Ishikawa (cell line): ENCODE measurements at regions not wholly inside any gene's neighbourhood (a gene's known extent, or its start where the extent isn't known, plus 50 kb on each side); places are given as distances from the start of the nearest gene placed in this dataset.
A peak's percentile ranks its signal among the peaks of the same experiment; 100 is the strongest.

ENCODE experiments used
- CEBPB ChIP-seq: IDR thresholded peaks from 2 replicates; pipeline ENCODE4 v1.6.1; 2012
- CREB1 ChIP-seq: IDR thresholded peaks from 2 replicates; pipeline ENCODE4 v1.6.1; 2012; ENCODE audit warnings: low read depth
- EGR1 ChIP-seq: IDR thresholded peaks from 2 replicates; pipeline ENCODE4 v1.6.1; 2012
- EP300 ChIP-seq: IDR thresholded peaks from 2 replicates; pipeline ENCODE4 v1.6.1; 2012; ENCODE audit warnings: borderline replicate concordance
- FOXM1 ChIP-seq: IDR thresholded peaks from 2 replicates; pipeline ENCODE4 v1.6.1; 2012; ENCODE audit warnings: low read depth, borderline replicate concordance
- MAX ChIP-seq: IDR thresholded peaks from 2 replicates; pipeline ENCODE4 v1.6.1; 2012
- NFIC ChIP-seq: IDR thresholded peaks from 2 replicates; pipeline ENCODE4 v1.6.1; 2012
- RAD21 ChIP-seq: IDR thresholded peaks from 2 replicates; pipeline ENCODE4 v1.6.1; 2012; ENCODE audit warnings: low read depth
- TAF1 ChIP-seq: IDR thresholded peaks from 2 replicates; pipeline ENCODE4 v1.6.1; 2012; ENCODE audit warnings: low read depth, mild to moderate bottlenecking
- TCF12 ChIP-seq: IDR thresholded peaks from 2 replicates; pipeline ENCODE4 v1.6.1; 2012; ENCODE audit warnings: low read depth
- TEAD4 ChIP-seq: IDR thresholded peaks from 2 replicates; pipeline ENCODE4 v1.6.1; 2012
- USF1 ChIP-seq: IDR thresholded peaks from 2 replicates; pipeline ENCODE4 v1.6.1; 2012
- YY1 ChIP-seq: IDR thresholded peaks from 2 replicates; pipeline ENCODE4 v1.6.1; 2012; ENCODE audit warnings: low read depth
- ZBTB7A ChIP-seq: IDR thresholded peaks from 2 replicates; pipeline ENCODE4 v1.6.1; 2012; ENCODE audit warnings: low read depth
- TF ChIP-seq, protein P1 (sequence below): IDR thresholded peaks from 2 replicates; pipeline ENCODE4 v1.6.1; 2012; ENCODE audit warnings: low read depth, mild to moderate bottlenecking

GRCh38 chr12:45587012-45587411, 142.5 kb upstream of the ARID2 start:
- TF ChIP-seq MAX (no peak), CEBPB (no peak), NFIC (no peak), YY1 (no peak), ZBTB7A (no peak), EGR1 (no peak), EP300 (no peak), TEAD4 (no peak), TAF1 (no peak), USF1 (no peak), TCF12 (no peak), RAD21 (no peak), CREB1 (no peak), FOXM1 (no peak)
- TF ChIP-seq, protein P1, sequence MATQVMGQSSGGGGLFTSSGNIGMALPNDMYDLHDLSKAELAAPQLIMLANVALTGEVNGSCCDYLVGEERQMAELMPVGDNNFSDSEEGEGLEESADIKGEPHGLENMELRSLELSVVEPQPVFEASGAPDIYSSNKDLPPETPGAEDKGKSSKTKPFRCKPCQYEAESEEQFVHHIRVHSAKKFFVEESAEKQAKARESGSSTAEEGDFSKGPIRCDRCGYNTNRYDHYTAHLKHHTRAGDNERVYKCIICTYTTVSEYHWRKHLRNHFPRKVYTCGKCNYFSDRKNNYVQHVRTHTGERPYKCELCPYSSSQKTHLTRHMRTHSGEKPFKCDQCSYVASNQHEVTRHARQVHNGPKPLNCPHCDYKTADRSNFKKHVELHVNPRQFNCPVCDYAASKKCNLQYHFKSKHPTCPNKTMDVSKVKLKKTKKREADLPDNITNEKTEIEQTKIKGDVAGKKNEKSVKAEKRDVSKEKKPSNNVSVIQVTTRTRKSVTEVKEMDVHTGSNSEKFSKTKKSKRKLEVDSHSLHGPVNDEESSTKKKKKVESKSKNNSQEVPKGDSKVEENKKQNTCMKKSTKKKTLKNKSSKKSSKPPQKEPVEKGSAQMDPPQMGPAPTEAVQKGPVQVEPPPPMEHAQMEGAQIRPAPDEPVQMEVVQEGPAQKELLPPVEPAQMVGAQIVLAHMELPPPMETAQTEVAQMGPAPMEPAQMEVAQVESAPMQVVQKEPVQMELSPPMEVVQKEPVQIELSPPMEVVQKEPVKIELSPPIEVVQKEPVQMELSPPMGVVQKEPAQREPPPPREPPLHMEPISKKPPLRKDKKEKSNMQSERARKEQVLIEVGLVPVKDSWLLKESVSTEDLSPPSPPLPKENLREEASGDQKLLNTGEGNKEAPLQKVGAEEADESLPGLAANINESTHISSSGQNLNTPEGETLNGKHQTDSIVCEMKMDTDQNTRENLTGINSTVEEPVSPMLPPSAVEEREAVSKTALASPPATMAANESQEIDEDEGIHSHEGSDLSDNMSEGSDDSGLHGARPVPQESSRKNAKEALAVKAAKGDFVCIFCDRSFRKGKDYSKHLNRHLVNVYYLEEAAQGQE, result no peak

- TF ChIP-seq TAF1, result no peak
- TF ChIP-seq FOXM1, result no peak
- peak; percentile 45 for TF ChIP-seq RAD21
- TF ChIP-seq, protein P1, result no peak
Observed at GRCh38 chr12:45587877-45588533, 141.5 kb upstream of the ARID2 start.

- no peak for TF ChIP-seq FOXM1
- TF ChIP-seq MAX, result no peak
- TF ChIP-seq RAD21, result no peak
- no peak for TF ChIP-seq TEAD4
- TF ChIP-seq CEBPB, result no peak
- no peak for TF ChIP-seq EGR1
- no peak for TF ChIP-seq YY1
- no peak for TF ChIP-seq CREB1
- no peak for TF ChIP-seq TCF12
- TF ChIP-seq ZBTB7A, result no peak
- TF ChIP-seq USF1, result no peak
- TF ChIP-seq, protein P1, result no peak
- TF ChIP-seq EP300, result no peak
- no peak for TF ChIP-seq TAF1
Observed at GRCh38 chr12:45590646-45591045, 138.9 kb upstream of the ARID2 start.

DNA sequence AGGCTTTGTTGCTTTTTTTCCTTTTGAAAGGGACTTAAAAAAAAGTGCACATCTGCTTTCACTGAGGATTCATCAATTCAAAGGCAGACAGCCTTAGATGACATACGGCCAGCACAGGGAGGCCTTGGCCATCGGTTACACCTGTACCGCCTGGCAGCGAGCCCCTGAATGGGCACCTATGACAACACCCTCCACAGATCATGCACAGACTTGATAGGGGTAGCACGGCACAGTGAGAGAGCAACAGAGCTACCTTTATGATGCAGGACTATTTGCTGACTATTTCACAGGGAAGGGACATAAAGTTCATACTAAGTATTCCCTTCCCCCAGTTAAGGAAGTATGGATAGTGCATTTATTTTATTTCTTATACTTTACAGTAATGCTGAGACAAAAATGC, 137.9 kb upstream of the ARID2 start:
- no peak for TF ChIP-seq TEAD4
- TF ChIP-seq ZBTB7A, result no peak
- no peak for TF ChIP-seq CEBPB
- no peak for TF ChIP-seq CREB1
- no peak for TF ChIP-seq TAF1

DNA sequence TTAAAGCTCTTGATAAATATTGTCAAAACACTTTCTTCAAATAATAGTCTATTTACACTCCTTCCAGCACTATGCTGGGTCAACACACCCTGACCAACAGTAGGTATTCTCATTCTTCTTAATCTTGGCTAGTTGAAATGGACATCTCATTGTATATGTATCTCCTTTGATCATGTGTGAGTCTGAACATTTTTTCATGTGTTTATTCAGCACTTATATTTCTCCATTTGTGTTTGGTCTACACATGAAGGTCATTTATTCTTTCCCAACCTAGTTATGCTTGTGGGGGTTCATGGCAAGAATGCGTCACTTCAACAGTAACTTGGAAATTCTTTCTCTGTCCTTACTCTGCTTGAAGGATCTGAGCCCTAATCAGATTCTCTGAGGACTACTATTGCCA, 133.1 kb upstream of the ARID2 start:
- TF ChIP-seq ZBTB7A (no peak), YY1 (no peak), CREB1 (no peak), TAF1 (no peak), EGR1 (no peak), CEBPB (no peak), MAX (no peak), EP300 (no peak), FOXM1 (no peak), TCF12 (no peak), RAD21 (no peak), TEAD4 (no peak), USF1 (no peak), NFIC (no peak)
- TF ChIP-seq, protein P1, result no peak
